OCI-LY1 (cell line): ENCODE measurements at regions not wholly inside any gene's neighbourhood (a gene's known extent, or its start where the extent isn't known, plus 50 kb on each side); places are given as distances from the start of the nearest gene placed in this dataset.

Source experiments
- H2AFZ ChIP-seq: fragments of 200-600 bp; sonication (generic), shearing (Covaris generic); 2 replicates; pipeline ENCODE4 v1.6.0; 2014; ENCODE audit warnings: antibody characterized with exemption, mild to moderate bottlenecking, low read length
- H3F3A ChIP-seq: fragments of 200-600 bp; sonication (generic), shearing (Covaris generic); 2 replicates; pipeline ENCODE4 v1.6.0; 2014; ENCODE audit warnings: mild to moderate bottlenecking, antibody characterized with exemption, low read length, moderate library complexity; ENCODE audit not compliant: insufficient read depth
- H3K27ac ChIP-seq: fragments of 200-600 bp; sonication (generic); 2 replicates; pipeline ENCODE4 v1.5.1; 2014; ENCODE audit warnings: low read length, mixed run types, mild to moderate bottlenecking, low read depth; ENCODE audit not compliant: poor library complexity, severe bottlenecking
- H3K27me3 ChIP-seq: fragments of 200-600 bp; sonication (generic); 2 replicates; pipeline ENCODE4 v1.6.0; 2014; ENCODE audit warnings: antibody characterized with exemption, mild to moderate bottlenecking, low read length, moderate library complexity; ENCODE audit not compliant: insufficient read depth
- H3K36me3 ChIP-seq: fragments of 200-600 bp; sonication (generic); 2 replicates; pipeline ENCODE4 v1.6.1; 2014; ENCODE audit warnings: mild to moderate bottlenecking, antibody characterized with exemption, low read length, moderate library complexity, mixed read lengths; ENCODE audit not compliant: insufficient read depth
- H3K4me1 ChIP-seq: fragments of 200-600 bp; sonication (generic); 2 replicates; pipeline ENCODE4 v1.5.1; 2014; ENCODE audit warnings: mild to moderate bottlenecking, low read length, moderate library complexity; ENCODE audit not compliant: insufficient read depth, severe bottlenecking
- H3K4me2 ChIP-seq: fragments of 200-600 bp; sonication (generic), shearing (Covaris generic); 2 replicates; pipeline ENCODE4 v1.6.1; 2014; ENCODE audit warnings: low read length
- H3K4me3 ChIP-seq: fragments of 200-600 bp; sonication (generic); 2 replicates; pipeline ENCODE4 v1.5.1; 2014; ENCODE audit warnings: low read length, low read depth, mild to moderate bottlenecking, mixed read lengths; ENCODE audit not compliant: poor library complexity, severe bottlenecking
- H3K79me2 ChIP-seq: fragments of 200-600 bp; shearing (Covaris generic); 2 replicates; pipeline ENCODE4 v1.6.1; 2016; ENCODE audit warnings: mixed run types, low read length, mixed read lengths; ENCODE audit not compliant: insufficient read depth
- H3K9ac ChIP-seq: fragments of 200-600 bp; sonication (generic), shearing (Covaris generic); 2 replicates; pipeline ENCODE4 v1.6.1; 2014; ENCODE audit warnings: mild to moderate bottlenecking, low read length, mixed read lengths
- H3K9me2 ChIP-seq: fragments of 200-600 bp; sonication (generic), shearing (Covaris generic); 2 replicates; pipeline ENCODE4 v1.6.1; 2014; ENCODE audit warnings: low read depth, mild to moderate bottlenecking, low read length, mixed read lengths
- H3K9me3 ChIP-seq: fragments of 200-600 bp; shearing (Covaris generic); 2 replicates; pipeline ENCODE4 v1.6.1; 2014; ENCODE audit warnings: low read length, mixed read lengths
- H4K20me1 ChIP-seq: fragments of 200-600 bp; sonication (generic), shearing (Covaris generic); 2 replicates; pipeline ENCODE4 v1.6.0; 2016; ENCODE audit warnings: mild to moderate bottlenecking, low read length; ENCODE audit not compliant: insufficient read depth
- CTCF ChIP-seq: fragments of 200-600 bp; sonication (generic), shearing (Covaris generic); IDR thresholded peaks from 2 replicates; pipeline ENCODE4 v1.5.1; 2017; ENCODE audit warnings: mild to moderate bottlenecking, antibody characterized with exemption, low read length, moderate library complexity, mixed read lengths
- EZH2 ChIP-seq: fragments of 200-600 bp; sonication (generic), shearing (Covaris generic); IDR thresholded peaks from 2 replicates; pipeline ENCODE4 v1.8.0; 2017; ENCODE audit warnings: borderline replicate concordance, mixed run types, mild to moderate bottlenecking, antibody characterized with exemption, low read length, moderate library complexity, mixed read lengths

- Histone ChIP-seq H3K9me2 (no peaks in the 10 kb centered on the region), H2AFZ (no peak overlapping the region), H3K36me3 (no peaks in the 10 kb centered on the region), H3K4me2 (no peak overlapping the region), H3F3A (no peaks in the 10 kb centered on the region), H3K27ac (no peak overlapping the region), H4K20me1 (no peaks in the 10 kb centered on the region), H3K9ac (no peak overlapping the region), H3K4me3 (no peak overlapping the region), H3K27me3 (no peaks in the 10 kb centered on the region), H3K9me3 (no peaks in the 10 kb centered on the region), H3K4me1 (no peaks in the 10 kb centered on the region), H3K79me2 (no peaks in the 10 kb centered on the region)
- no peak for TF ChIP-seq CTCF
- TF ChIP-seq EZH2, result no peak
Measured at GRCh38 chr2:207473931-207474235, 55.9 kb upstream of the CREB1 start.

- no peaks in the 10 kb centered on the region for H3K79me2 ChIP-seq
- H4K20me1 ChIP-seq, result no peaks in the 10 kb centered on the region
- H2AFZ ChIP-seq, result no peak overlapping the region
- H3F3A ChIP-seq, result no peaks in the 10 kb centered on the region
- H3K9ac ChIP-seq, result no peak overlapping the region
- no peaks in the 10 kb centered on the region for H3K9me2 ChIP-seq
- no peaks in the 10 kb centered on the region for H3K27me3 ChIP-seq
- H3K27ac ChIP-seq, result no peak overlapping the region
- H3K36me3 ChIP-seq, result no peaks in the 10 kb centered on the region
- TF ChIP-seq EZH2 (no peak), CTCF (peak; percentile 79)
- no peaks in the 10 kb centered on the region for H3K9me3 ChIP-seq
- H3K4me2 ChIP-seq, result no peak overlapping the region
- no peak overlapping the region for H3K4me3 ChIP-seq
- no peaks in the 10 kb centered on the region for H3K4me1 ChIP-seq
Measured at GRCh38 chr2:207474863-207475485, 54.8 kb upstream of the CREB1 start.

GRCh38 chr2:207475546-207475945, 54.2 kb upstream of the CREB1 start:
- H3K9me2 ChIP-seq, result no peaks in the 10 kb centered on the region
- no peaks in the 10 kb centered on the region for H3K79me2 ChIP-seq
- no peaks in the 10 kb centered on the region for H3F3A ChIP-seq
- no peaks in the 10 kb centered on the region for H3K9me3 ChIP-seq
- H3K4me2 ChIP-seq, result no peak overlapping the region
- no peaks in the 10 kb centered on the region for H4K20me1 ChIP-seq
- no peaks in the 10 kb centered on the region for H3K27me3 ChIP-seq
- H3K36me3 ChIP-seq, result no peaks in the 10 kb centered on the region
- no peak overlapping the region for H3K27ac ChIP-seq
- no peak overlapping the region for H3K9ac ChIP-seq
- H3K4me3 ChIP-seq, result no peak overlapping the region
- TF ChIP-seq EZH2 (no peak), CTCF (no peak)
- no peaks in the 10 kb centered on the region for H3K4me1 ChIP-seq
- H2AFZ ChIP-seq, result no peak overlapping the region
